AG04449 (cell line): ENCODE measurements at regions not wholly inside any gene's neighbourhood (a gene's known extent, or its start where the extent isn't known, plus 50 kb on each side); places are given as distances from the start of the nearest gene placed in this dataset.

Source experiments
- CTCF ChIA-PET: fragments of 350-600 bp; formaldehyde crosslinking; extraction: SDS; loops from one replicate; lab custom pipeline; 2021; ENCODE audit warnings: antibody characterized with exemption; lab: Yijun Ruan, JAX
- POLR2A ChIA-PET: fragments of 400-600, 350-600 bp; formaldehyde crosslinking; extraction: SDS; loops from one replicate; lab custom pipeline; 2020; ENCODE audit warnings: antibody characterized with exemption, inconsistent platforms; lab: Yijun Ruan, JAX
- DNase-seq: peaks from one replicate; pipeline ENCODE4 v3.0.0-alpha.2; 2010; ENCODE audit warnings: low read depth, low spot score
- H3K4me3 ChIP-seq: 2 replicates; pipeline ENCODE4 v1.5.1; 2011; ENCODE audit warnings: low read depth, mild to moderate bottlenecking, control low read depth, low read length
- TF ChIP-seq, protein P1 (sequence below): IDR thresholded peaks from one replicate; pipeline ENCODE4 v1.5.1; 2011; ENCODE audit warnings: mild to moderate bottlenecking, moderate library complexity, low read length, control low read depth, inconsistent platforms; ENCODE audit not compliant: insufficient read depth; ENCODE audit errors: missing control alignments

DNA sequence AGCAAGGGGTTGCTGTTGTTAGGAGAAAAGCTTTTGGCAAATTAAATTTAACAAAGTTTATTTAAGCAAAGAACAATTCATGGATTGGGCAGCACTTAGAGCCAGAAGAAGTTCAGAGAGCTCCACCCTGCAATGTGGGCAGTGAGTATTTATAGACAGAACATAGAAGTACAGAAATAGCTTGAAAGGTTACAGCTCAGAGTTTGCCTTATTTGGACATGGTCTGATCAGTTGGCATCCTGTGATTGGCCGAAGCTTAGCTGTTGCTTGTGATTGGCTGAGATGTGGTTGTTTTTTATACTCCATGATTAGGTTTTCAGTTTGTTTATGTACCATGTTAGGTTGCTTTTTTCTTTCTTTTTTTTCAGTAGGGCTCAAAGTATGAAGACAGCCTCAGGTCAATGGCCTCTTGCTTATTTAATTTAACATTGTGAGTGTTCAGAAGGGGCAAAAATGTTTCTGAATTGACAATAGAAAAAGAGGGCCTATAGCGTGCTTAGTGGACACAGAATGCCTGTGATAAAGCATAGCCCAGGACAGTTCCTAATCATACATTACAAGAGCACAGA, 293.8 kb downstream of the IGSF11 start:
- TF ChIP-seq, protein P1, sequence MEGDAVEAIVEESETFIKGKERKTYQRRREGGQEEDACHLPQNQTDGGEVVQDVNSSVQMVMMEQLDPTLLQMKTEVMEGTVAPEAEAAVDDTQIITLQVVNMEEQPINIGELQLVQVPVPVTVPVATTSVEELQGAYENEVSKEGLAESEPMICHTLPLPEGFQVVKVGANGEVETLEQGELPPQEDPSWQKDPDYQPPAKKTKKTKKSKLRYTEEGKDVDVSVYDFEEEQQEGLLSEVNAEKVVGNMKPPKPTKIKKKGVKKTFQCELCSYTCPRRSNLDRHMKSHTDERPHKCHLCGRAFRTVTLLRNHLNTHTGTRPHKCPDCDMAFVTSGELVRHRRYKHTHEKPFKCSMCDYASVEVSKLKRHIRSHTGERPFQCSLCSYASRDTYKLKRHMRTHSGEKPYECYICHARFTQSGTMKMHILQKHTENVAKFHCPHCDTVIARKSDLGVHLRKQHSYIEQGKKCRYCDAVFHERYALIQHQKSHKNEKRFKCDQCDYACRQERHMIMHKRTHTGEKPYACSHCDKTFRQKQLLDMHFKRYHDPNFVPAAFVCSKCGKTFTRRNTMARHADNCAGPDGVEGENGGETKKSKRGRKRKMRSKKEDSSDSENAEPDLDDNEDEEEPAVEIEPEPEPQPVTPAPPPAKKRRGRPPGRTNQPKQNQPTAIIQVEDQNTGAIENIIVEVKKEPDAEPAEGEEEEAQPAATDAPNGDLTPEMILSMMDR = no peak
- no peak for DNase-seq
- ChIA-PET CTCF (no interaction called here), POLR2A (no interaction called here)
- H3K4me3 ChIP-seq = no peak overlapping the region

DNA sequence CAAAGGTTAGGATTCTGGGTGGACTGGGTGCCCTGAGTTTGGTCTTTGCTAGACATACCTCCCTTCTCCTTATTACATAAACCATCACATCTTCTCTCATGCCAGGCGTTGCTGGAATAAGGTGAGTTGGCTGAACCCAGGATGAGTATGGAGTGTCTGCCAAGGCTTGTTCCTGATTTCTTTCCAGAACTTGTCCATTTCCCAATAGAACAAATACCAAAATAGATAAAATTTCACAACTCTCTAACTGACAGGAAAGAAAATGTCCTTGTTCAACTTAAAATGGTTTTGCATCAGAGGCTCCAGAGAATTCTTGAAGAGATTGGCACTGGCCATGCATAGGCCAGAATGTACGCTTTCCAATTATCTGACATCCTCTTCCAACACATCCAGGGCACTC, 291.9 kb downstream of the IGSF11 start:
- ChIA-PET POLR2A (no interaction called here), CTCF (no interaction called here)
- H3K4me3 ChIP-seq = no peak overlapping the region
- TF ChIP-seq, protein P1 = no peak
- no peak for DNase-seq

DNA sequence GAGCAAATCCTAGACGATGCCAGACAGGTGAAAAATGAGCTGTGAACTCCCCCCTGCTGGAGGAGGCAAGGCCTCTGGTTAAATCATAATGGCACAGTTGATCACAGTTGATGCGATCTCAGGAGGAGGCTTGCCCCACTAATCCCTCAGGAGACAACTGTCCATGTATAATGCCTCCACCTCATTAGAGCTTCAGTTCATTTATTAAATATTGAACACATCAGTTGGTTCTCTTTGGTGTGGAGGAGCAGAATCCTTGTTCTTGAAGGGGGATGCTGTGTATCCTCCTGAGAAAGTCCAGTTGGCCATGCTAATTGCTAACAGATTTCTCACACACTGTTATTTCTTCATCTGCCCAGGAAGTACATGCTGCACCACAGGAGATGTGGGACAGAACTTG, 290.5 kb downstream of the IGSF11 start:
- DNase-seq = no peak
- no peak overlapping the region for H3K4me3 ChIP-seq
- TF ChIP-seq, protein P1 = no peak
- CTCF ChIA-PET = no interaction called here
- POLR2A ChIA-PET = no interaction called here

DNA sequence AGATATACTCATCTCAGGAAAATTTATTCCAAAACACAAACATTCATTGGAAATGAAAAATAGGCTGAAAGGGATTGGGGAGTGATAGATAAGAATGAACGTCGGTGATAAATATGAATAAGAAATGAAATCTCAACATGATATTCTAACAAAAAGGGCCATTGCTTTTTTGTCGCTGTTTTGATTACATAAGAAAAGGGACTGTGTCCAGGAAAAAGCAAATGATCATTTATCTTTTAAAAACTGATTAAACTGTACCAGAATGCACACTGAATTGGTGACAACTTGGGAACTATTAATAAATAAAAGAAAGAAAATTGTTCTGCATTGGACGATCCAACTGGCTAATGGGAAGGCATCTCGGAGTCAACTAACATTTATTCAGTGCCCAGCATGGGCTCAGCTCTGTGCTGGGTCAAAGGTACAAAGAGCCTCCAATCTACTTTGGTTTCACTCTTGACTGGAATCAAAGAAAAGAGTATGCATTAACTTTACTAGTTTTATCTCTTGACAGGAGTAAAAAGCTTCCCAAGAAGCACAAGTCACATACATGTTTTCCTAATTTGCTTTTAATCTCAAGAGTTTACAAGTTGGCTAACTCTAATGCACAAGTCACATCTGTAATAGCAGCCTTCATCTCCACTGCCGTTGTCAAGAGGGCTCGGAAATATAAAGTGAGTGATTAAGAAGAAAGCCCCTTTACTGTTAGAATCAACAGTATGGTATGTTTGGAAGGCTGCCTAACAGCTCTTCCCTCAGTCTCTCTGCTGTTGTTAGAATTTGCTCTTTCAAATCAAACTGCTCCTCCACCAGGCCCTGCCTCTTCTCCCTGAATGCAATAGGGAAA, 280.0 kb downstream of the IGSF11 start:
- ChIA-PET POLR2A (no interaction called here), CTCF (no interaction called here)
- TF ChIP-seq, protein P1 = no peak
- H3K4me3 ChIP-seq = no peak overlapping the region
- no peak for DNase-seq

DNA sequence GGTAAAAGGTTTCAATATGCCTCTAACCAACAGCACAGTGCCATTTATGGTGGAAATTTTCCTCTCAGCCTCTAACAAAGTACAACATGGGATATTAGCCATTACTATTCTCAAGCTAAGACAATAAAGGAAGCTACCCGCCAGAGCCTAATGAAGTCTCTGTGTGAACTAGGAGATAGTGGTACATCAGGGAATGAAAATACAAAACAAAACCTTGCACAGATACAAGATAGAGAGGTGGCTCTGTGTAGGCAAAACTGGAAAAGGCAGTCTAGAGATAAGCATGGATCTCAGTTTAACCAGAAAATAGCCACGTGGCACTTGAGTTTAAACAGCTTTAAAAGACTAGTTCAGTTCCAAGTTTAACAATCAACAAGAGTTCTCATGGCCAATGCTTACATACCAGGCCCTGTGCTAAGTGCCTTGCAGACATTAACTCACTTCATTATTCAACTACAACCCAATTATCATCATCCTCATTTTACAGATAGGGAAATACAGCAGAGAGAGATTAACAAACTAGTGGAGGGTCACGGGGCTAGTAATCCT, 279.3 kb downstream of the IGSF11 start:
- CTCF ChIA-PET = no interaction called here
- no peak overlapping the region for H3K4me3 ChIP-seq
- TF ChIP-seq, protein P1 = no peak
- no peak for DNase-seq
- POLR2A ChIA-PET = no interaction called here

DNA sequence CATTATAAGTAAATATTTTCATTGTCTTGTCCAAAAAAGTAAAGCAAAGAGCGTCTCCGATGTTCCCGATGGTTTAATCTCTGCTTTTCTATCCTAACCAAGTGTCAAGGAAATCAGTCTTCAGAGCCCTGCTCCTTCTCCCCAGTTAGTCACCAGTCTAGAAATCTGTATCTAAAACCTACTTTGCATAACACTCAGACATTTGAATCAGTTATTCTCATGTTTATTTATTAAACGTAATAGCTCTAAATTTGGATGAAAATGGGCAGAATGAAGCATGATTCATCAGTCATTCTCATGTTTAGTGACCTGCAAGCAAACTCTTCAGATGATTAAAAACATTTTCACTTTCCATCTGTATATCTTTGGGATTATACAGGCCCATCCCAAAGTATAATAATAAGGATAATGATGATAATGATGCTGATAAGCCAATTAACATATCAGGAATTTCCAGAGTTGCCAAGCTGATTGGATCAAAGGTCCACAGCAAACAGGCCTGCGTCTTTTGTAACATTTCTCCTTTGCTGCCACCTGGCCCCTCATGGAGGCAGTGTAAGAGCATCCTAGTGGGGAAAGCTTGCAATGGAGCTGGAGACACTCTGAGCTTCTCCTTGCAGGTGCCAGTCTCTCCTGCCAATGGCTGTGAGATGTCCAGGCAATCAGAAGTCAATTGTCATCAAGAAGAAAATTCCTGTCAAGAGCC, 273.9 kb downstream of the IGSF11 start:
- no peak for DNase-seq
- no peak overlapping the region for H3K4me3 ChIP-seq
- CTCF ChIA-PET = no interaction called here
- TF ChIP-seq, protein P1 = no peak
- POLR2A ChIA-PET = no interaction called here
